ENCODE measurements at regions not wholly inside any gene's neighbourhood (a gene's known extent, or its start where the extent isn't known, plus 50 kb on each side); places are given as distances from the start of the nearest gene placed in this dataset.

DNA sequence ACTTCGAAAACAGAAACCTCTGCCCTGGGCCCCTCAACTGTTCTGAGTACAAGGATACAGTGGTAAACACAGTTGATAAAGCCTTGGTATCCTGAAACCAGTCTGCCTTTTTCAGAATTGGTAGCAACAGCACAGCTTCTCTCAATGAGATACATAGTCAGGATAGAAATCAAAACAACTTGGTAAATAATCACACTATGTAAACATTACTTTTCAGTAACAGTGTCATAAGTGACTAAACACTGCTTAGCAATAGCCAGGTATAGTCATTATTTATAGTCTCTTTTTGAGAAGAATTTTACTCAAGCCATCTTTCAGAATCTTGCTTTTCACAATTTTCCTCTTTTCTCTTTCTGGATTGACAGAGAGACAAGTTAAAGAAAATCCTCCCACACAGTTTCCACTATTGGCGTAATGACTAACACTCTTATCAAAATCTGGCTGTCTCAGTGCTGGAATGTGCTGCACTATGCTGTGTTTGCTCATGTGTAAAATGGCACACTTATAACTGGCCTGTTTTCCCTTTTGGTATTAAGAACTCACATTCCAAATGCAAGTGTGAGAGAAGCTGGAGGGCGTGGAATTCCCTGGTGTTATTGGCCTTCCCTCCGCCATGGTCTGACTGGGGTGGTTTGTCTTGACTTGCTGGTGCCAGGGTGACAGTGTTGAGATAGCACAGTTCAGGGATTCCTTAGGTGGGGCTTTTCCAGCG is 368.8 kb downstream of the TDRD3 start:
- no peak for DNase-seq

- DNase-seq = no peak
These were observed 362.5 kb downstream of the TDRD3 start for GRCh38 chr13:60759499-60759898.

GRCh38 chr13:60758637-60759036 is 361.6 kb downstream of the TDRD3 start:
- no peak for DNase-seq

- no peak for DNase-seq
These were observed 360.6 kb downstream of the TDRD3 start for GRCh38 chr13:60757501-60758215.

DNA sequence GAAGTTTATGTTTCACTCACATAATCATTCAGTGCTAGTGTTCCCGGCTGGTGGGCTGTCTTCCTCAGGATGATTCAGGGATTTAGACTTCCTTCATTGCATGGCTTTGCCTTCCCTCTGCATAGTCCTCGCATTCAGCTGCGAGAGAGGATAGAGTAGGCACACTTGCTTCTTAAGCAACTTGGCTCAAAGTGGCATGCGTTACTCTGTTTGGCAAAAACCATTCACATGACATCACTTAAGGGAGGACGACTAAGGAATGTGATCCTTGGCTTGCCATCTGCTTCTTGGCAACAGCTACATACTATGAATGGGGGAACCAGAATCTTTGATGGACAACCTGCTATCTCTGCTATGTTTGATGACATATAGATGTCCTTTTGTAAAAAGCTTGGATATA is 359.3 kb downstream of the TDRD3 start:
- DNase-seq = no peak

- peak; percentile 15 for DNase-seq
These were observed 358.6 kb downstream of the TDRD3 start for GRCh38 chr13:60755380-60756163.

GRCh38 chr13:60754211-60755090 is 357.4 kb downstream of the TDRD3 start:
- DNase-seq = no peak

DNA sequence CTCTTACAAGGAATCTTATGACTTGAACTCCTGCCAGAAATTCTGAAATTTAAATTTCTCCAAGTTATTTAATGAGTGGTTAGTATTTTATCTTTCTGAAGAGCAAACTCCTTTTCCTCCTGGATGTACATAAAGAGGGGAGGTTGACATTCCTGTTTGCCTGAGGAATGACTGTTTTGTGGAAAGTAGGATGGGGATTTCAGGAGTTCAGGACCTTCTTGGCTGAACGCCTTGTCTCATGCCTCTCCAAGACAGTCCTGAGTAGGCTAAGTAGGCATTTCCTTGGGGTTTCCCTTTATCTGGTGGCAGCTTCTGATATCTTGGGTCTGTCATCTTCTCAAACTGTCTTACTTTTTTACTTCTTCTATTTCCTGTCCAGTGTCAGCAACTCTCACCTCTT is 356.6 kb downstream of the TDRD3 start:
- no peak for DNase-seq

- DNase-seq = no peak
These were observed 348.3 kb downstream of the TDRD3 start for GRCh38 chr13:60745343-60745742.

- no peak for DNase-seq
These were observed 336.9 kb downstream of the TDRD3 start for GRCh38 chr13:60733933-60734332.

GRCh38 chr13:60727140-60727539 is 330.1 kb downstream of the TDRD3 start:
- DNase-seq = no peak

DNA sequence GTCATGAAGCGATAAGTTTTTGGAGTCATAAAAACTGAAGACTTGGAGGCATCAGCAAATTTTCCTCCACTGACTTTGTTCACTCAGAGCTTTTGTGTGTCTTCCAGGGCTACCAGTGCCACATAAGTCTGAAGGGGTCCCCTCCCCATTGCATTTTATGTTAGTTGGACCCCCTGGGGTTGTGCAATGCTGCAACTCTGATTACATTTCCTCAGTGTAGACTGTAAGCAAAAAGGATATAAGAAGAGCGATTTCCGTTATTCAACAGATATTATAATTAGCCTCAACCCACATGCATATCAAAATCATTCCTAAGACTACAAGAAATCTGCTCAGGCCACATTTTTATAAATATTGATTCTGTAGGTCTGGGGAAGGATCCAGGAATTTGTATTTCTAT is 324.0 kb downstream of the TDRD3 start:
- no peak for DNase-seq

- DNase-seq = no peak
These were observed 323.6 kb downstream of the TDRD3 start for GRCh38 chr13:60720590-60720989.

GRCh38 chr13:60716313-60716712 is 319.3 kb downstream of the TDRD3 start:
- DNase-seq = no peak

GRCh38 chr13:60707878-60708277 is 310.9 kb downstream of the TDRD3 start:
- no peak for DNase-seq

- no peak for DNase-seq
These were observed 304.9 kb downstream of the TDRD3 start for GRCh38 chr13:60701895-60702294.

GRCh38 chr13:60700994-60701393 is 304.0 kb downstream of the TDRD3 start:
- no peak for DNase-seq

GRCh38 chr13:60699636-60700035 is 302.6 kb downstream of the TDRD3 start:
- no peak for DNase-seq

DNA sequence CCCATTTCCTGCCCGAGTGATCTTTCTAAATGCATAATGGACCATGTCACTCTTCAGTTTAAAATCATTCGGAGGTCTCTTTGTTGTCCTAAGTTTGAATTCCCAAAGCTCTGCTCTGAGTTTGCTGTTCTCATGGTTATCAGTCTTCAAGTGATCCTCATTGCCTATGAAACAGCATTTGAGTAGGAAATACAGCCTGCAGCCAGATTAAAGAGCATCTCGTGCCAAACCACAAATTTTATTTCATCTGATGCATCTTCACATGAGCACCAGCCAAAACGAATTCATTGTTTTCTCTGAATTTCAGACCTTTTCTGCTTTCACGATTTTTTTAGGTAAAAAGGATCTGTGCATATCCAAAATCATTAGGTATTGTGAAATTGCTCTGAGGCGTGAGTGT is 299.6 kb downstream of the TDRD3 start:
- peak; percentile 2 for DNase-seq

GRCh38 chr13:60691268-60691667 is 294.2 kb downstream of the TDRD3 start:
- DNase-seq = no peak

GRCh38 chr13:60690604-60691003 is 293.6 kb downstream of the TDRD3 start:
- no peak for DNase-seq

- no peak for DNase-seq
These were observed 292.6 kb downstream of the TDRD3 start for GRCh38 chr13:60689571-60689970.

All from skin of body (tissue), 1 donor.